ENCODE measurements at regions not wholly inside any gene's neighbourhood (a gene's known extent, or its start where the extent isn't known, plus 50 kb on each side); places are given as distances from the start of the nearest gene placed in this dataset.

DNA sequence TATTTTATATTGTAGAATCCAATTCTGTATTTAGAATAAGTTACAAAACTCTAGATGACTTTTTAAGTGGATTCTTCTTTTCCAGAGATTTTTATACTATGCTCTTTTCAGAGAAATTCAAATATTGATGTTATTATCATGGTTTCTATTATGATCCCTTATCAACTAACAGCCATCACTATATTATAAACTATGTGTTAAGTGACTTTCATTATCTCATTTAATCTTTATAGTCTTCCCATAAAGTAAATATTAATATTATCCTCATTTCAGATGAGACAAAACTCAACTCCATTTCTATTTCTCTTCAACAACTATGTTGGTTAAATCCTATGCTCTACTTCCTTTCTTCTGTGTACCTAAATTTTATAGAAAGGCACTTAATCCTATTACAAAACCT lies 132.6 kb downstream of the ANKRD50 start:
- TF ChIP-seq FOXM1 (IDR thresholded peaks at IDR 0.05; ENCODE audit: borderline replicate concordance), result no peak
- TF ChIP-seq ELF4 (IDR thresholded peaks at IDR 0.05), result no peak
- no peak for TF ChIP-seq SP1 (IDR thresholded peaks at IDR 0.05)
- TF ChIP-seq ZNF384 (IDR thresholded peaks at IDR 0.05), result no peak
- no peak for TF ChIP-seq L3MBTL2 (conservative IDR thresholded peaks at IDR 0.05)
- TF ChIP-seq SUZ12 (IDR thresholded peaks at IDR 0.05), result no peak
- TF ChIP-seq FOXK2 (IDR thresholded peaks at IDR 0.05), result no peak
- TF ChIP-seq, protein P1, sequence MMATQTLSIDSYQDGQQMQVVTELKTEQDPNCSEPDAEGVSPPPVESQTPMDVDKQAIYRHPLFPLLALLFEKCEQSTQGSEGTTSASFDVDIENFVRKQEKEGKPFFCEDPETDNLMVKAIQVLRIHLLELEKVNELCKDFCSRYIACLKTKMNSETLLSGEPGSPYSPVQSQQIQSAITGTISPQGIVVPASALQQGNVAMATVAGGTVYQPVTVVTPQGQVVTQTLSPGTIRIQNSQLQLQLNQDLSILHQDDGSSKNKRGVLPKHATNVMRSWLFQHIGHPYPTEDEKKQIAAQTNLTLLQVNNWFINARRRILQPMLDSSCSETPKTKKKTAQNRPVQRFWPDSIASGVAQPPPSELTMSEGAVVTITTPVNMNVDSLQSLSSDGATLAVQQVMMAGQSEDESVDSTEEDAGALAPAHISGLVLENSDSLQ (IDR thresholded peaks at IDR 0.05), result no peak
- TF ChIP-seq BHLHE40 (IDR thresholded peaks at IDR 0.05; ENCODE audit: borderline replicate concordance), result no peak
- no peak for TF ChIP-seq ARNT (IDR thresholded peaks at IDR 0.05)
- no peak for TF ChIP-seq FOXA1 (IDR thresholded peaks at IDR 0.05)
- TF ChIP-seq CTBP1 (IDR thresholded peaks at IDR 0.05; ENCODE audit: borderline replicate concordance), result no peak
- TF ChIP-seq NFRKB (IDR thresholded peaks at IDR 0.05), result no peak
